ENCODE measurements at regions not wholly inside any gene's neighbourhood (a gene's known extent, or its start where the extent isn't known, plus 50 kb on each side); places are given as distances from the start of the nearest gene placed in this dataset.

DNA sequence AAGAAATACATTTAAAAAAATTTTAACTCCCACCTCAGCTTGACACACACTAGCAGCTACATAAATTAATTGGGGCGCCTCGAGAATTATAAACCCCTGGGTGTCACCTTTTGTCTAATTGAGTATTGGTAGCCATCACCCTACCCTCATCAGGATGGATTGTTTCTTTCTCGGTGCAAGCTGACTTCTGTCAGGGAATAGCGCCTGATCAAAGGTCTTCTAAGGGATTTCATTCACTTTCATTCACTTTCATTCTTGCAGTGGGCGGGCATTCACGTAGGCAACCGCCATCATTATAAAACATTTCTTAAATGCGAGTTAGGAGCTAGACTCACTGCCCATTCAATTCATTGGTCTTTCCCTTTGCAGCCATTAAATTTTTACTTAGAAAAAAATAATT, 239.2 kb upstream of the SASH1 start:
- POLR2A ChIA-PET, result no interaction called here

DNA sequence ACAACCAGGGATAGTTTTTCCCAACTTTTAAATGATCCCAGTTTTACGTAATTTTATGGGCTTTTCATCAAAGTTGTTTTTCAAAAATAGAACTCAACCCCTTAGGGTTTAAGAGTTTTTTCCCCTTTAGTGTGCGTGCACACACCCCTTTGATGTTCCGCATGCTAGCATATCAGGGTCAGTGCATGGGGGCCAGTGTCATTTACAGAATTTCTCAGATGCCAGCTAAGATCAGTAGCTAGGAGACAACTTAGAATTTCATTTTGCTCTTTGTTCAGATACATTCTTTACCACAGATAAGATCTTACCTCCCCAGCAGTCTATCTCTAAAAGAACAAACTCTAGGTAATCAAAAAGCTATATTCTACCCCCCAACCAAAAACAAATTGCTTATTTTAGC, 238.5 kb upstream of the SASH1 start:
- TF ChIP-seq, protein P1, sequence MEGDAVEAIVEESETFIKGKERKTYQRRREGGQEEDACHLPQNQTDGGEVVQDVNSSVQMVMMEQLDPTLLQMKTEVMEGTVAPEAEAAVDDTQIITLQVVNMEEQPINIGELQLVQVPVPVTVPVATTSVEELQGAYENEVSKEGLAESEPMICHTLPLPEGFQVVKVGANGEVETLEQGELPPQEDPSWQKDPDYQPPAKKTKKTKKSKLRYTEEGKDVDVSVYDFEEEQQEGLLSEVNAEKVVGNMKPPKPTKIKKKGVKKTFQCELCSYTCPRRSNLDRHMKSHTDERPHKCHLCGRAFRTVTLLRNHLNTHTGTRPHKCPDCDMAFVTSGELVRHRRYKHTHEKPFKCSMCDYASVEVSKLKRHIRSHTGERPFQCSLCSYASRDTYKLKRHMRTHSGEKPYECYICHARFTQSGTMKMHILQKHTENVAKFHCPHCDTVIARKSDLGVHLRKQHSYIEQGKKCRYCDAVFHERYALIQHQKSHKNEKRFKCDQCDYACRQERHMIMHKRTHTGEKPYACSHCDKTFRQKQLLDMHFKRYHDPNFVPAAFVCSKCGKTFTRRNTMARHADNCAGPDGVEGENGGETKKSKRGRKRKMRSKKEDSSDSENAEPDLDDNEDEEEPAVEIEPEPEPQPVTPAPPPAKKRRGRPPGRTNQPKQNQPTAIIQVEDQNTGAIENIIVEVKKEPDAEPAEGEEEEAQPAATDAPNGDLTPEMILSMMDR (IDR thresholded peaks at IDR 0.05; ENCODE audit: control extremely low read depth, extremely low read depth, low read depth, missing control alignments), result no peak
- CTCF ChIA-PET, result interaction anchor here (0.9 to 1.8 kb wide), 2 partner anchors 22 to 23 kb away, joined by 3 to 4 read pairs; no protein-coding TSS in a partner anchor
- no peak for DNase-seq (ENCODE audit: extremely low spot score)
- POLR2A ChIA-PET, result no interaction called here

More for the DNA sequence above, 239.2 kb upstream of the SASH1 start:
- TF ChIP-seq, protein P1 (IDR thresholded peaks at IDR 0.05; ENCODE audit: control extremely low read depth, extremely low read depth, low read depth, missing control alignments), result no peak
- no peak for DNase-seq (ENCODE audit: extremely low spot score)
- CTCF ChIA-PET, result interaction anchor here (0.9 to 1.8 kb wide), 2 partner anchors 22 to 24 kb away, joined by 3 to 4 read pairs; no protein-coding TSS in a partner anchor

DNA sequence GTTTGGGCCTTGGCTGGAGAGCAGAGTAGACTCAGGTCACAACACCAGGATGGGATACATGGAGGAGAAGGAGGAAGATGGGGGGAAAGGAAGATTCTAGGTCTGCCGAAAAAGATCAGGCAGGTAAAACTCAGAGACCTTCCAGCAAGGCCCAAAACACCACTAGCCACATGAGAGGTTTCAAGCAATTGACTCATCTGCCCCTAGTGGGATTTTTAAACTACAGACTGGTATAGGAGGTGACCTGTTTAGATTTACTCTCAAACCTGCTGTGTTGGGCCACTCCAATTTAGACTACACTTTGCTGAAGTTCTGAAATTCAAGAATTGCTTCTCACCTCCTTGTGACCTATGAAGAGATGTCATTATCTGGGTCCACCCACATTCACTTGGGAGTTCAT, 236.9 kb upstream of the SASH1 start:
- ChIA-PET CTCF (no interaction called here), POLR2A (no interaction called here)
- DNase-seq (ENCODE audit: extremely low spot score), result no peak
- TF ChIP-seq, protein P1 (IDR thresholded peaks at IDR 0.05; ENCODE audit: control extremely low read depth, extremely low read depth, low read depth, missing control alignments), result no peak

DNA sequence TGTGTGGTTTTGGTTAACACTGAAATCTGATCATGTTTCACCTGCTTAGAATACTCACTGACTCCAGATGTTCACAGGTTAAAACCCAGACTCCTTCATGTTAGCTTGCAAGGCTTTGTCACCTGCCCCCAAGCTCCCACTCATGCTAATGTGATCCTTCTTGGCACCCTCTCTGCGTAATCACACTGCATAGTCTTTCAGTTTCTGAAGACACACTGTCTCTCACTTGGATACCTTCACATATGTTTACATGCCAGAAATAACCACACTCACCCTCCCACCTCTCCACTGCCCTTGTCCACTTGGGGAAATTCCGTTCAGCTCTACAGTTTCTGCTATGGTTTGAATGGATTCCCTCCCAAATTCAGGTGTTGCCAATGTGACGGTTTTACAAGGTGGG, 234.7 kb upstream of the SASH1 start:
- ChIA-PET CTCF (no interaction called here), POLR2A (no interaction called here)
- DNase-seq (ENCODE audit: extremely low spot score), result no peak
- TF ChIP-seq, protein P1 (IDR thresholded peaks at IDR 0.05; ENCODE audit: control extremely low read depth, extremely low read depth, low read depth, missing control alignments), result no peak

DNA sequence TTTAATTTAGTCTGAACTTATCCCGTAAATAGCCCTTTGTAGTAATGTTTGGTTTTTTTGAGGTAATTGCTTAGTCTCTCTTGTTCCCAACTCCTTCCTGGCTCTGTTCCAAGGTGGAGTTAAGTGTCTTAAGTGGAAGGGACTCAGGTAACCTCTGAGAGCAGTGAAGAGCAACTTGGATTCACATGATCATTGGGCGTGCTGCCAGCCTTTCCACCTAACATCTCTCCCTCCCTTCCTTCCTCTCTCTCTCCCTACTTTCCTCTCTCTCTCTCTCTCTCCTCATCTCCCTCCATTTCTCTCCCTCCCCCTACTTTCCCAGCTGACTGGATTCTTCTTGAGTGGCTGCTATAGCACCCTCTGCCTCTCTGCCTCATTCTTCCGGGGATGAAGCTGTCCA, 232.9 kb upstream of the SASH1 start:
- no peak for DNase-seq (ENCODE audit: extremely low spot score)
- CTCF ChIA-PET, result interaction anchor here (1.7 kb wide), 1 partner anchor 18 kb away, joined by 4 read pairs; no protein-coding TSS in a partner anchor
- TF ChIP-seq, protein P1 (IDR thresholded peaks at IDR 0.05; ENCODE audit: control extremely low read depth, extremely low read depth, low read depth, missing control alignments), result no peak
- POLR2A ChIA-PET, result no interaction called here

DNA sequence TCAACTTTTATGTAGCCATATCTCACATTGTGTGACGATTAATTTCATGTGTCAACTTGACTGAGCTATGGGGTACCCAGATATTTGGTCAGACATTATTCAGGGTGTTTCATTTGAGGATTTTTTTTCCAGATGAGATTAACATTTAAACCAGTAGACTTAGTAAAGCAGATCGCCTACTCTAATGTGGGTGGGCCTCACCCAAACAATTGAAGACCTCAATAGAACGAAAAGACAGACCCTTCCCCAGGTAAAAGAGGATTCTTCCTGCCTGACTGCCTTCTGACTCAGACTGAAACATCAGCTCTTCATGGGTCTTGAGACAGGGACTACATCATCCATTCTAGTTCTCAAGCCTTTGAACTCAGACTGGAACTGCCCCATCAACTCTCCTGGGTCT, 231.7 kb upstream of the SASH1 start:
- TF ChIP-seq, protein P1 (IDR thresholded peaks at IDR 0.05; ENCODE audit: control extremely low read depth, extremely low read depth, low read depth, missing control alignments), result no peak
- ChIA-PET POLR2A (no interaction called here), CTCF (interaction anchor here (1.7 kb wide), 1 partner anchor 19 kb away, joined by 4 read pairs; no protein-coding TSS in a partner anchor)
- no peak for DNase-seq (ENCODE audit: extremely low spot score)

Measured in GM10248 (cell line).